ENCODE measurements at regions not wholly inside any gene's neighbourhood (a gene's known extent, or its start where the extent isn't known, plus 50 kb on each side); places are given as distances from the start of the nearest gene placed in this dataset.
A peak's percentile ranks its signal among the peaks of the same experiment; 100 is the strongest.

DNA sequence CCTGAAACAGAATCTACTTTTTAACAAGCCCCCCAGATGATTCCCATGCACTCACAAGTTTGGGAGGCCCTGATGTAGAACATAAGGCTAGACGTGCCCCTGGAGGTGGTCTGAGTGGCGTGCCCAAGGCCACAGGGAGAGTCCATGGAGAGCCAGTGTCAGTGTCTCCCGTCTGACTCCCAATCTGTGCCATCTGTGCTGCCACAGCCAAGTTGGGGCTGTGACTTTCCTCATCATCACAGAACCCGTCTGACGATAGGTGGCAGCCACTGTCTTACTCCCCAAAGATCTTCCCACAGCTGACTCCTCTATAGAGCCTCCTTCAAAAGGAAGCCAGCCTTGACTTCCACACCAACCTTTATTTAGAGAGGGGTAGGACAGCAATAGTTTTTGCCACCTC is 470.5 kb downstream of the SOX6 start:
- no peak for DNase-seq

- no peak for DNase-seq
These were observed 470.0 kb downstream of the SOX6 start for GRCh38 chr11:15886299-15886698.

GRCh38 chr11:15886866-15887265 is 469.5 kb downstream of the SOX6 start:
- DNase-seq = no peak

DNA sequence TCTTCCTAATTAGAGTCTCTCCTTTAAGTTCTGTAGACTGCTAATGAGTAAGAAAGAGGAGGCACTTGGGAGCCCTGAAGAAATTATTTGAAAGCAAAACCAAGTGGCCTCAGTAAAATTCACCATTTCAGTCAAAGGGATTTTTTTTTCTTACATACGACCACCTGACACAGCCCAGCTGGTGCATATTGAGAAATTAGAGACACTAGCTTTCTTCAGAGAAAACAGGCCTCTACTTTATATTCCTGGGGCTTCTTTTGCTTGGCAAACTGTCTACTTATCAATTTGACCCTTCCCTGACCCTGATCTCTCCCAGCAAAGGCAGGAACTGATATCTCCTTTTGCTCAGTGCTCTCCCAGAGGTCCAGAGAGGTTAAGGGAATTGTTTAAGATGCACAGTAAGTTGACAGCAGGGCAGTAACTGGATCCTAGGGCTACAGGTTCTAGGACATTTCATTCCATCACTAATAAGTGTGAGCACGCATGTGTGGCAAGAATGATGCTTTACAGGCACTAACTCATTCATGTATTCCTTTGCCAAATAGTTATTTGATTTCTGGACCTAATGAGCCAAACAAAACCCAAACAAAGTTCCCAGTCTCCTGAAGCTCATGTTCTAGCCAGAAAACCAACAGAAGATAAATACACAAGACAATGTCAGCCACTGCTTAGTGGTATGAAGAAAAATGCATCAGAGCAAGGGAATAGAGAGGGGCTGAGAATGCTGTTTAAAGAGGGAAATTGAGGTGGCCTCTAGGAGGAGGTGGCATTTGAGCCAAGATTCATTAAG is 467.6 kb downstream of the SOX6 start:
- DNase-seq = no peak

DNA sequence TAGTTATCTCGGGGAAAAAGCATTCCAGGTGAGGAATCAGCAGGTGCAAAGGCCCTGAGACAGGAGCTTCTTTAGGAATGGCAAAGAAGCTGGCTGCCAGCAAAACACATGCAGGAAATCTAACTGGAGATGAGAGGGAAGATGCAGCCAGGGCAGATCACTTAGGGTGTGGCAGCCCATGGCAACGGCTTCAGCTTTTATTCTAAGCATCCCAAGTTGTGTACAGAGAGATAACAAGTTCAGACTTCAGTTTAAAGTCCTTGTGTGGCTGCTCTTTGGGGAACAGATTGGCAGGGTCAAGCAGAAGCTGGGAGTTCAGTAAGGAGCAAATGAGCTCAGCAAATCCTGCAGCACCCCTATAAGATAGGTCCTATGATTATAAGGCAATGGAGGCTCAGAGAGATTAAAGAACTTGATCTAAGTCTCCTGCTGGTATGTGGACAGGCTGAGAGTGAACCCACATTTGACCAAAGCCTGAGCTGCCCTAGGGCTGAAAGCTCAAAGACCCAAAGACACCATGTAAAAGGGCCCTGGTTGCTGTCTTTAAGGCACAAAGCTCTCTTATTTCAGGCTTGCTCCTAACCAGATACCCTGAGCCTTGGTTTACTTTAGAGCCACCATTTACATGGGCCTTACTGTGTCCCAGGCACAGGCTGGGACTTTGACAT is 466.8 kb downstream of the SOX6 start:
- no peak for DNase-seq

GRCh38 chr11:15890031-15890713 is 466.2 kb downstream of the SOX6 start:
- no peak for DNase-seq

- no peak for DNase-seq
These were observed 463.3 kb downstream of the SOX6 start for GRCh38 chr11:15893080-15893492.

- no peak for DNase-seq
These were observed 460.3 kb downstream of the SOX6 start for GRCh38 chr11:15896026-15896425.

GRCh38 chr11:15896530-15896929 is 459.8 kb downstream of the SOX6 start:
- DNase-seq = no peak

DNA sequence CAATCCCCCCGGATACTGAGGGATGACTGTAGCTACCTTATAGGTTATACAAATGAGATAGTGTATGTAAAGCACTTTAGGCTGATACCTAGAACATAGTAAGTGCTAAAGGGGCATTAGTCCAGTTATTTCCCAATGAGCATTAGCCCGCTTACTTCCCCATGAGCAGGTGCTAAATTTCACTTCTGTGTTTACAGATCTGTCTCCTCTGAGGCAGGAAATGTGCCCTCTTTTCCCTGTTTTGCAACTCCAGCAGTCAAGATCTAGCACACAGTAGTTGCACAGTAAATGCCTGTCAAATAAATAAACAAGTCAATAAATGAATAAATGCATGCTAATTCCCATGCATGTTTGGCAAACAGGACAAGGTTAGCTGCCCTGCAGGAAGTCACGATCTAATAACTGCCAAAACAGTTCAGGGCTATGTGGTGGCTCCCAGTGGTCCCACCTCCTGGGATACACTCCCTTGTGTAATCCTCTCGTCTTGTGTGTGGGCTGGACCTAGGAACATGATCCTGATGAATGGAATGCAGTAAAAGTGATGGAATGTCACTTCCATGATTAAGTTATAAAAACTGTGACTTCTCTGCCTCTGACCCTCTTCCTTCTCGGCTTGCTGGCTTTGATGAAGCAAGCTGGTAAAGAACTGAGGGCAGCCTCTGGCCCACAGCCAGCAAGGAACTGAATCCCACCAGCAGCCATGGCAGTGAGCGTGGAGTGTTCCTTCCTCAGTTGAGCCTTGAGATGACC is 459.0 kb downstream of the SOX6 start:
- no peak for DNase-seq

DNA sequence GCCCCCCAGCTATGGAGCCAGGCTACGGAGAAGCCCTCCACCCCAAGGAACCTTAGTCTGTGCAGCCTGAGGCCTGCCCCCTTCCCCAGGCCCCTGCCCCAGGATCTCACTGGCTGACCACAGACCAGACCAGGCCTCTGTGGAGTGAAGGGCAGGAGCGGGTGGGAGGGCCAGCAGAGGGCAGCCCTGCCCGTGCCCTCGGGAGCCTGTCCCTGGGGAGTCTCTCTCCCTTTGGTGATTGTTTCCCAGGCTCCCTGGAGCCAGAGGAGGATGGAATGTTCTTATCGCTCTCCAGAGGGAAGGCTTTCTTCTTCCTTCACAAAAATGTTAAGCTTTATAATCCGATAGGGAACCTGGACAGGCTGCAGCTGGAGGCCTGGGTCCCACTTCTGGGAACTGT is 455.3 kb downstream of the SOX6 start:
- no peak for DNase-seq

- DNase-seq = no peak
These were observed 454.6 kb downstream of the SOX6 start for GRCh38 chr11:15901790-15902189.

GRCh38 chr11:15903246-15903645 is 453.1 kb downstream of the SOX6 start:
- DNase-seq = no peak

DNA sequence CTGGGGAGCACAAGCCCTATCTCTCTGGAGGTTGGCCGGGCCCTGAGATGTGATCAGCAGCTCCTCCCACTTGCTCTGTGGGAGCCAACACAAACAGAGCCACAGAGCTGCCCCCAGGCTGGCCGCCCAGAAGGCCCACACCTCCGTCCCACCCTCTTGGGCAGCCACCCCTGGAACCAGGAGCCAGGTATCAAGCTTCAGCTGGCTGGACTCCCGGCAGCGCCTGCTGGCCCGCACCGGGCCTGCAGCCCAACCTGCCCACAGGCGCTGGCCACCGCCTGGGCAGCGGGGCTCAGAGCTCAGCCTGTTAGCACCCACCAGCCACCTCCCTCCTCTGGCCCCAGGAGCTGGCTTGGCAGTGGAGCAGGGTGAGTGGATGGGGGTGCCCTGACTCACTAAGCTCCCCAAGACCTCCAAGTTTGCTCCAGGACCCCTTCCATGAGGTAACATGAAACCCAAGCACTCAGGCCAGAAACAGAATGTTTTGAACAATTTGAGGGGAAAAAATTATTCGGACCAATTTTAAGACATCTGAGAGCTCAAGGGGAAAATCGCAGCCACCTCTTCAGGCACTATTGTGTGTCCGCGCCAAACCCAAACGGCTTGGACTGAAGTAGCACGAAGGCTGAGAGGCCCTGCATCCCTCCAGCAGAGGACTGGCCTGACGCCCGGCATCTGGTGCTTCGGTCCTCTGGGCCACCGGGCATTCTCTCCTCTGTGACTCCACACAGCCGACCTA is 450.8 kb downstream of the SOX6 start:
- DNase-seq = peak; percentile 58

DNA sequence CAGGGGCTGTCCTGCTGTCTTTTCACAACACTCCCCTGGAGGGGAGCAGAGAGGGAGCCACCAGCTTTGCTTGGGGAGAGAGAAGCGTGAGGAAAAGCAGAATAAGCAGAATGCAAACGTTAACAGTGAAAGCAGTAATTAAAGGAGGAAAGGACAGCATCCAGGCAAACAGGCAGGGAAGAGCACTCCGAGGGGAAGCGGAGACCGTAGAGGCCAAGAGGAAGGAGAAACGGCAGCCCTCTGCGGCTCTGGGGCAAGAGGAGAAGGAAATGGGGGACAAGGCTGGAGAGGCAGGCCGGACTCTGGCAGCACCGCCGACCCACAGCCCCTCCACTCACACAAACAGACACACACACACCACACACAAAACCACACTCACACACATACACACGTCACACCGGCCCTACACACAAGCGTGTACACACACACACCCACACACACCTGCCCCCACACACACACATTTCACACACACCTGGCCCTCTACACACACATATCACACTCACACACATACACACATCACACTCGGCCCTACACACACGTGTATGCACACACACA is 449.8 kb downstream of the SOX6 start:
- no peak for DNase-seq

DNA sequence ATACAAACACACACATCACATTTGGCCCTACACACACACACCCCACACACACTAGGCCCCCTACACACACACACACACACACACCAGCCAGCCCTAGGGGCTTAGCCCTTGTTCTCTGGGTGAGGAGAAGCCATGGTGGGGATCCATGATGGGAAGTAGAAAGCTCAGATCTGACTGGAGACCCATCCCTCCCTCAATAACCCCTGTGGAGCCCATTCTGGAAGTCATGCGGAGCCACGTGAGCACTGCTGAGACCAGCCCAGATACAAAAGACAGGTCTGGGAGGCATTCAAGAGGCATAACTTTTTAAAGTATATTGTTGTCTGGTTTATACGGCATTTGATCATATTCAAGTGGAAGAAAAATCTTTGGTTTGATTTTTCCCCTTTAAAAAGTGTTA is 448.5 kb downstream of the SOX6 start:
- DNase-seq = no peak

DNA sequence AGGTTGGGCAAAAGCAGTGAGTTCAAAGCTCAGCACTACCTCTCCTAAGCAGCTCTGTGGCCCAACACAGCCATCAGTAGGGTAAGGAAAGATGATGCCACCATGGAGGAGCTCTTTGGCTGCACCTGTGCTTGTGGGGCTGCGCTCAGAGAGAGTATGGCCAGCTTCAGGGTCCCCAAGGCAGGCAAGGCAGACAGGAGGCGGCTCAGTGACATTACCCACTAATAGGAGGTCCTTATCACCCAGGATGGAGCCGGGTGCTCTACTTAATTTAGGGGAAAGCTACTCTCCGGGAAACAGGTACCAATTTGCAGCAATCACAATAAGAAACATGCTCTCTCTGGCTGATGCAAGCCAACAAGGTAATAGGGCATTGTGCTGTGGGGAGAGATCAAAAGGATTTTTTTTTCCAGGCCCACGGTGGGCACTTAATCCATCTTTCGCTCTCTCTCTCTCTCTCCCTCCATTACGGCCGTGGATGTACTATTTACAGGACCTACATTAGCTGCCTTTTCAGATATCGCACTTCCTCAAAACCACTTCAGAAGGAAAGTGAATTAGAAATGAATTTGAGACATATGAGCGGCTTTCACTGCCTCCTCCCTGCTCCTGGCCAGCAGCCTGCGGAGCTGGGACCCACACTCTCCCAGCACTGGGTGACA is 446.3 kb downstream of the SOX6 start:
- no peak for DNase-seq

DNA sequence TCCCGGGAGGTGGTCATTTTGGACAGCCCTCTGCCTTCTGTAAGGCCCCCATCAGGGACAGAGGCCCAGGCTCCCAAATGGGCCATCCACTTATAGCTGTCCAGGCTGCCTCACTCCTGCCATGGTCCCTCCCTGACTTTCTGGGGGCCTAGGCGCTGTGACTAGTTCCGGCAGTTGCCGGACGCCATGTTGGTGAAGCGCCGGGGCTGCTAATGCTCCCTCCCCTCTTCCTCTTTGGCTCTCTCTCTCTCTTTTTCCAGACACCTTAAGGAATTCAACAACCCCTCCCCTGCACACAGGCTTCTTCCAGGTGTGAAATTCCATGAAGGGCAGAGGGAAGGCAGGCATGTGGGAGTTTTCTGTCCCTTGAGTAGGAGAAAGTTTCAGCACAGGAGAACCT is 445.6 kb downstream of the SOX6 start:
- DNase-seq = no peak

DNA sequence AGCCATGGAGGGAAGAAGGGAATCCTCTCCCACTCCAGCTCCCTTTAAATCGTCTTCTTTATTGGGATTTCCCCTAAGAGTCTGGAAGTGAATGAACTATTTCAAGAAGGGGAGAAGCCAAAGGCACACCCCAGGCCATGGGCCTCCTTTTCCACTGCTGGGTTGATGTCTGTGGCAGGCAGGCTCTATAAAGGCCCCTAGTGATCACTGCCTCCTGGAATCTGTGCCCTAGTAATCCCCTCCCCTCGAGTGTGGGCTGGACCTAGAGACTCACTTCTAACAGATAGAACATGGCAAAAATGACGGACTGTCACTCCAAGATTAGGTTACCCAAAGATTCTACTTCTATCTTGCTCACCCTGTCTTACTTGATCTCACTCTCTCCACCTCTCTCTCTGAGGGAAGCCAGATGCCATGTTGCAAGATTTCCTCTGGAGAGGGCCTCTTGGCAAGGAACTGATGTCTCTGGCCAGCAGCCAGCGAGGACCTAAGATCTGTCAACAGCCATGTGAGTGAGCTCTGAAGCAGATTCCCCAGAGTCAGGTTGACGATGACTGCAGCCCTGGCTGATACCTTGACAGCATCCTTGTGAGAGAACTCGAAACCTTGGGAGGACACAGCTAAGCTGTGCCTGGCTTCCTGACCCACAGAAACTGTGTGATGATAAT is 444.8 kb downstream of the SOX6 start:
- no peak for DNase-seq

DNA sequence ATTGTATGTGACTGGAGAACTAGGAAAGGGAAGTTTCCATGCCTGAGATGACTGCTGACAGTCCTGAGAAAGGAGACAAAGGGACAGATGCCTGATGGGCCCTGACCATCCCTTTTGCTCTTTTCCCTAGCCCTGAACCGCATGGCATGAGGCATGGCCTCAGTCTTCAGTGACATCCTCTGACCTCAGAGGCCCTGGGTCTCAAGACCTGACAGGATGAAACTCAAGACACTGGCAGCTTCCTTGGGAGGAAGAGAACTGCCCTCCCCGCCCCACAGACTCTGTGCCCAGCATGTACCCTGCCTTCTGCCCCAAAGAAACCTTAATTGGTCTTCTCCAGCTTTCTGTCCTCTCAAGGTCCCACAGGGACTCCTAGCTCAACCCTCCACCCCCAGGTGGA is 444.1 kb downstream of the SOX6 start:
- no peak for DNase-seq

- DNase-seq = no peak
These were observed 443.5 kb downstream of the SOX6 start for GRCh38 chr11:15912825-15913224.

All from hindlimb muscle (tissue), 1 donor.